ENCODE measurements at regions not wholly inside any gene's neighbourhood (a gene's known extent, or its start where the extent isn't known, plus 50 kb on each side); places are given as distances from the start of the nearest gene placed in this dataset.

GRCh38 chr4:135371137-135371536 is 1169.5 kb upstream of the PABPC4L start:
- TF ChIP-seq EZH2 (IDR thresholded peaks at IDR 0.05; ENCODE audit: low read length, unreplicated experiment) (no peak), CTCF (conservative IDR thresholded peaks at IDR 0.05; ENCODE audit: low read depth, low read length) (peak; percentile 30; the same call in 1 of the 2 replicates)

Data from PC-3 (cell line).